ENCODE measurements at regions not wholly inside any gene's neighbourhood (a gene's known extent, or its start where the extent isn't known, plus 50 kb on each side); places are given as distances from the start of the nearest gene placed in this dataset.
A peak's percentile ranks its signal among the peaks of the same experiment; 100 is the strongest.
"Not testable (repeated sequence)": the region's sequence is repeated elsewhere in the genome, so short reads cannot be mapped to it uniquely, and the experiment has no call there.

GRCh38 chr1:96604620-96605019 is 117.0 kb upstream of the PTBP2 start (continued):
- TF ChIP-seq PAXIP1 (CRISPR knock-in tag; conservative IDR thresholded peaks at IDR 0.05): peak; percentile 51; the same call in 1 of the 2 replicates
- TF ChIP-seq ZMYM4 (CRISPR knock-in tag; IDR thresholded peaks at IDR 0.05): peak; percentile 61
- peak; percentile 30 for TF ChIP-seq HNF4A (CRISPR knock-in tag; IDR thresholded peaks at IDR 0.05)
- 0 out of 2 replicates have a peak, but pooled peaks have one; percentile 54 for TF ChIP-seq ZBTB7B (CRISPR knock-in tag; IDR thresholded peaks at IDR 0.05)
- peak; percentile 46; the same call in 1 of the 2 replicates for TF ChIP-seq GATAD2A (CRISPR knock-in tag; IDR thresholded peaks at IDR 0.05)
- peak; percentile 72 for TF ChIP-seq ARID5B (CRISPR knock-in tag; IDR thresholded peaks at IDR 0.05)
- peak; percentile 37; the same call in 1 of the 2 replicates for TF ChIP-seq TCF7 (IDR thresholded peaks at IDR 0.05; ENCODE audit: low read depth)
- 0 out of 2 replicates have a peak, but pooled peaks have one; percentile 33 for TF ChIP-seq ZGPAT (CRISPR knock-in tag; IDR thresholded peaks at IDR 0.05)
- 0 out of 2 replicates have a peak, but pooled peaks have one; percentile 13 for TF ChIP-seq SOX5 (CRISPR knock-in tag; IDR thresholded peaks at IDR 0.05; ENCODE audit: borderline replicate concordance)
- peak; percentile 51; the same call in 1 of the 2 replicates for TF ChIP-seq FOXP4 (CRISPR knock-in tag; IDR thresholded peaks at IDR 0.05)
- not testable (repeated sequence) for TF ChIP-seq FOXA1 (IDR thresholded peaks at IDR 0.05)
- peak; percentile 81 for TF ChIP-seq FOXA1 (CRISPR knock-in tag; IDR thresholded peaks at IDR 0.05)
